Epithelial cell of proximal tubule (primary cell): ENCODE measurements at regions not wholly inside any gene's neighbourhood (a gene's known extent, or its start where the extent isn't known, plus 50 kb on each side); places are given as distances from the start of the nearest gene placed in this dataset.
"Not testable (repeated sequence)": the region's sequence is repeated elsewhere in the genome, so short reads cannot be mapped to it uniquely, and the experiment has no call there.

ENCODE experiments used
- DNase-seq: peaks from one replicate; pipeline ENCODE4 v3.0.0-alpha.2; 2011; ENCODE audit warnings: low read depth
- H3K4me3 ChIP-seq: 2 replicates; pipeline ENCODE4 v1.5.1; 2011; ENCODE audit warnings: low read depth, mild to moderate bottlenecking, low read length
- TF ChIP-seq, protein P1 (sequence below): conservative IDR thresholded peaks from 2 replicates; pipeline ENCODE4 v1.5.1; 2012; ENCODE audit warnings: low read depth, mild to moderate bottlenecking, low read length

DNA sequence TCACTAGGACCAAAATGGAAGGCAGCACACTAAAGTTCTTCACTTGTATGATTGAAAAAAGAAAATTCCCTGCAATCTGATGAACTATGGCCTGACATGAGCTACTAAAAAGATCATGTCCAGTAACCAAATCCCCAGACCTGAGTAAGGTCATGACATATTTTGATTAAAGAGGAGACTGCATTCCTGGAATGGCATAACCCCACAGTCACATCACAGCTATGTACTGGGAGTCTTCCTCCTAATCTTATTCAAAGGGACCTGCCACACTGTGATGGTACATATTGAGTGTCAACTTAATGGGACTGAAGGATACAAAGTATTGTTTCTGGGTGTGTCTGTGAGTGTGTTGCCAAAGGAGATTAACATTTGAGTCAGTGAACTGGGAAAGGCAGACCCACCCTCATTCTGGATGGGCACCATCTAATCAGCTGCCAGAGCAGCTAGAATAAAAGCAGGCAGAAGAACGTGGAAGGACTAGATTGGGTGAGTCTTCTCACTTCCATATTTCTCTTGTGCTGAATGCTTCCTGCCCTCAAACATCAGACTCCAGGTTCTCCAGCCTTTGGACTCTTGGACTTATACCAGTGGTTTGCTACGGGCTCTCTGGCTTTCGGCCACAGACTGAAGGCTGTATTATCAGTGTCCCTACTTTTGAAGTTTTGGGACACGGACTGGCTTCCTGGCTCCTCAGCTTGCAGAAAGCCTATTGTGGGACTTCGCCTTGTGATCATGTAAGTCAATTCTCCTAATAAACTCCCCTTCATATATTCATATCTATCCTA, 345.0 kb downstream of the TMEM38B start:
- TF ChIP-seq, protein P1, sequence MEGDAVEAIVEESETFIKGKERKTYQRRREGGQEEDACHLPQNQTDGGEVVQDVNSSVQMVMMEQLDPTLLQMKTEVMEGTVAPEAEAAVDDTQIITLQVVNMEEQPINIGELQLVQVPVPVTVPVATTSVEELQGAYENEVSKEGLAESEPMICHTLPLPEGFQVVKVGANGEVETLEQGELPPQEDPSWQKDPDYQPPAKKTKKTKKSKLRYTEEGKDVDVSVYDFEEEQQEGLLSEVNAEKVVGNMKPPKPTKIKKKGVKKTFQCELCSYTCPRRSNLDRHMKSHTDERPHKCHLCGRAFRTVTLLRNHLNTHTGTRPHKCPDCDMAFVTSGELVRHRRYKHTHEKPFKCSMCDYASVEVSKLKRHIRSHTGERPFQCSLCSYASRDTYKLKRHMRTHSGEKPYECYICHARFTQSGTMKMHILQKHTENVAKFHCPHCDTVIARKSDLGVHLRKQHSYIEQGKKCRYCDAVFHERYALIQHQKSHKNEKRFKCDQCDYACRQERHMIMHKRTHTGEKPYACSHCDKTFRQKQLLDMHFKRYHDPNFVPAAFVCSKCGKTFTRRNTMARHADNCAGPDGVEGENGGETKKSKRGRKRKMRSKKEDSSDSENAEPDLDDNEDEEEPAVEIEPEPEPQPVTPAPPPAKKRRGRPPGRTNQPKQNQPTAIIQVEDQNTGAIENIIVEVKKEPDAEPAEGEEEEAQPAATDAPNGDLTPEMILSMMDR, result no peak
- no peak overlapping the region for H3K4me3 ChIP-seq
- DNase-seq, result no peak

DNA sequence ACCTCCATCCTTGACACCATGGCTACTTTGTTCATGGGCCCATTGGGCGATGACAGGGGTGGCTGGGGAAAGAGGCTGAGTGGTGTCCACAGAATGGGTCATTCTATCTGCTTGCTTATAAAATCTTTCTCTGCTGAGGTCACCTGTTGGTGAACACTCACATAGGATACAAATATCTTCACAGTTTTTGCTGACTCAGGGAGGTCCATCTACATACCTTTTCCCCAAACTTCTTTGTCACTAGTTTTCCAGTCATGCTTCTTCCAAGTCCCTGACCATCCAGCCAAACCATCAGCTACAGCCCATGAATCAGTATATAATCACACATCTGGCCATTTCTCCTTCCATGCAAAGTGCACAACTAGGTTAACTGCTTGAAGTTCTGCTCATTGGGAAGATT, 347.6 kb downstream of the TMEM38B start:
- not testable (repeated sequence) for DNase-seq, H3K4me3 ChIP-seq

DNA sequence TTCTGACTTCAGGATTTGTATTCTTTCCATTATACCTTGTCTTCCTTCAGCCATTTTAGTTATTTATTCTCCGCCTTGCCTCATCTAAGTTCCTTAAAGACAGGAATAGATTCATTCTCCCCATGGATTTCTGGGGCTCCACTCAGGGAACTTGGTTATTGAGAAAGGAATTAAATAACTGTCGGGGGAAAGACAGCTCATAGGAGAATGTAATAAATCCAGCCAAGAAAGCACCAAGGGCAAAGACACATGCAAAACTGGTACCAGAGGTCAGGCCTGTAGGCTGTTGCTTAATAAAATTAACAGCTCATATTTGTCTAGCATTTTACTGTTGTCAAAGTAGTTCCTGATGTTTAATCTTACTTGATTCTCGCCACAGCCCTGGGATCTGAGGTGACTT, 357.2 kb downstream of the TMEM38B start:
- DNase-seq, result no peak
- H3K4me3 ChIP-seq, result no peak overlapping the region

DNA sequence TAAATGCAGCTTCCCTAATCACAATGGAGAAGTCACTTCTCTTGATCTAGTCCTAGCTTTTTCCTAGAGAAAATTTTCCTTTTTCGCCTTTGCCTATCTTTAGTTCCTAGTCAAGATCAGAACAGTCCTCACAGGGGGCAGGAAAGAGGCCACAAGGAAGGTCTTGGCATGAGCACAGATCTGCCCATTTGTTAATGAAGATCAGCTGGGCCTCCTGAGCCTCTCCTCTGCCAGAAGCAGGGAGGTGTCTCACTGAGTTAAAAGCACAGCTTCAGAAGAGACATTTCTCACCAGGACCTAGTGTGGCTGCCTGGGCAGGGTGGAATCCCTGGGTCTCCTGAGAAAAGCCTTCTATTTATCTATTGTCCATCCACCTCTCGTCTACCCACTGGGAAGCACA, 357.8 kb downstream of the TMEM38B start:
- H3K4me3 ChIP-seq, result no peak overlapping the region
- DNase-seq, result no peak
- TF ChIP-seq, protein P1, result no peak

More for the DNA sequence above, 357.2 kb downstream of the TMEM38B start:
- TF ChIP-seq, protein P1, result no peak

DNA sequence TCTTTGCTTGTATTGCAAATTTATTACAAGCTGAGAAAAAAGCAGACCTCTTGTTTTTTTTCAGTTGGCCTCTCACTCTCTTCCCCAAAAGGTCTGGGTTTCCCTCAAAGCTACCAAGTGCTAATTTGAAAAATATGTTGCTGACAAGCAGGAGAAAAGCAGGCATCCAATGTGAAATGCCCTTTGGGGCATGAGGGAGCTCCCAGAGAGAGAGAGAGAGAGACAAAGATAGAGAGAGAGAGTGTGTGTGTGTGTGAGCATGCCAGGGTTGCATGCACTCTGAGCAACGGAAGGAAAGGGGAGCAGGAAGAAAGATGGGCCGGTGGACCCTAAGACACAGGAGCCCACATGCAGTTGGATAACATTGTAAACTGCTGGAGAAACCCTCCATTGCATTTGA, 358.4 kb downstream of the TMEM38B start:
- no peak for DNase-seq
- H3K4me3 ChIP-seq, result no peak overlapping the region
- TF ChIP-seq, protein P1, result no peak

DNA sequence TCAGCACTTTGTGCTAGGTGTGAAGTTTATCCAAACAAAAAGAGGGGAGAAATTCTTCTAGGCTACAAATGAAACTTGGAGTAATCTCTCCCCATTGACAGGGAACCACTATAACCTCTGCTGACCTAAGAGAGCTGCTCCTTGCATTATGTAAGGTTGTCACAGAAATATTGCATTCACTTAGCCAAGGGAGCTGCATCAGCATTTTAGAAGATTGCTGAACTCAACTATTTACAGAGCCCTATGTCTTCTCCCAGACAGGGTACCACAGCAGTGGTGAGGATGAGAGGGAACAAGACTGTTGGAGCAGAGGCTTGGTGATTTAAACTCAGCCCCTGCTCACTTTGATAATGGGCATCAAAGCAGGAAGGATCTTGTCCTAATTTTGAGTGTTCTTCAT, 362.0 kb downstream of the TMEM38B start:
- no peak for DNase-seq
- TF ChIP-seq, protein P1, result no peak
- H3K4me3 ChIP-seq, result no peak overlapping the region

DNA sequence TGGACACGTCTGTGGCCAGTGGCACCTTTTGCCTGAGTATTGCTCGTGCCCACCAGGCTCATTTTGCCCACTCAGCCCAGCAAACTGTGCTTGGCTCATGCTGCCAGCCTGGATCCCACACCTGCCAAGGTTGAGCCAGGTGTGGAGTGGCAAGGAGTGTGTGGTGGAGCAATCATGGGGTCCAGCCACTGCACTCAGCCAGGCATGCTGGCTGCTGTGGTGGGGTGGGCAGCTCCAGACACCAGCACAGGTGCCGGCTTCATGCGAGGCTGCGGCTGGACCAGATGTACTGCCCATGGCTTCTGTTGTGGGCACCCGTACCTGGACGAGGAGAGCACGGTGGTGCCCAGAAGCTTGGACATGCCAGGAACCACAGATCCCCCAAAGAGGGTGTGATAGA, 364.1 kb downstream of the TMEM38B start:
- TF ChIP-seq, protein P1, result no peak
- H3K4me3 ChIP-seq, result no peak overlapping the region
- DNase-seq, result no peak
